H9 (cell line): ENCODE measurements at regions not wholly inside any gene's neighbourhood (a gene's known extent, or its start where the extent isn't known, plus 50 kb on each side); places are given as distances from the start of the nearest gene placed in this dataset.

Experiments used
- DNase-seq: peaks from one replicate; pipeline ENCODE4 v3.0.0-alpha.2; 2017
- H2AFZ ChIP-seq: one replicate; pipeline ENCODE4 v1.6.1; 2013; ENCODE audit warnings: mild to moderate bottlenecking, low read length, control low read depth, moderate library complexity
- H2AK5ac ChIP-seq: 2 replicates; pipeline ENCODE4 v1.6.1; 2013; ENCODE audit warnings: low read length, control low read depth, mixed read lengths; ENCODE audit not compliant: insufficient read length
- H2BK120ac ChIP-seq: one replicate; pipeline ENCODE4 v1.6.1; 2013; ENCODE audit warnings: low read depth, mild to moderate bottlenecking, low read length, control low read depth, inconsistent platforms; ENCODE audit not compliant: poor library complexity, severe bottlenecking
- H2BK12ac ChIP-seq: 2 replicates; pipeline ENCODE4 v1.6.1; 2013; ENCODE audit warnings: low read length, control low read depth, mixed read lengths, low read depth; ENCODE audit not compliant: insufficient read length
- H2BK15ac ChIP-seq: 2 replicates; pipeline ENCODE4 v1.6.1; 2013; ENCODE audit warnings: low read depth, low read length, control low read depth
- H2BK20ac ChIP-seq: one replicate; pipeline ENCODE4 v1.6.1; 2013; ENCODE audit warnings: low read depth, mild to moderate bottlenecking, low read length, control low read depth, inconsistent platforms; ENCODE audit not compliant: poor library complexity, severe bottlenecking
- H2BK5ac ChIP-seq: 2 replicates; pipeline ENCODE4 v1.6.1; 2013; ENCODE audit warnings: low read length, control low read depth, mixed read lengths; ENCODE audit not compliant: insufficient read length
- H3K14ac ChIP-seq: 2 replicates; pipeline ENCODE4 v1.6.1; 2013; ENCODE audit warnings: low read length, control low read depth; ENCODE audit not compliant: insufficient read depth
- H3K18ac ChIP-seq: 2 replicates; pipeline ENCODE4 v1.6.1; 2013; ENCODE audit warnings: low read depth, mild to moderate bottlenecking, mixed read lengths, low read length, control low read depth; ENCODE audit not compliant: insufficient read length
- H3K23ac ChIP-seq: 2 replicates; pipeline ENCODE4 v1.6.1; 2013; ENCODE audit warnings: low read length, control low read depth, mixed read lengths, low read depth; ENCODE audit not compliant: insufficient read length
- H3K23me2 ChIP-seq: 2 replicates; pipeline ENCODE4 v1.6.1; 2013; ENCODE audit warnings: low read depth, mild to moderate bottlenecking, mixed read lengths, low read length, control low read depth; ENCODE audit not compliant: insufficient read length, poor library complexity, severe bottlenecking
- H3K27ac ChIP-seq: 2 replicates; pipeline ENCODE4 v1.5.1; 2013; ENCODE audit warnings: low read length, control low read depth, mixed read lengths, low read depth; ENCODE audit not compliant: insufficient read length
- H3K27me3 ChIP-seq: 2 replicates; pipeline ENCODE4 v1.6.1; 2013; ENCODE audit warnings: low read length, control low read depth, inconsistent platforms; ENCODE audit not compliant: insufficient read depth
- H3K4ac ChIP-seq: 2 replicates; pipeline ENCODE4 v1.6.1; 2013; ENCODE audit warnings: low read depth, mild to moderate bottlenecking, control low read depth, inconsistent platforms, low read length, moderate library complexity
- H3K4me1 ChIP-seq: 2 replicates; pipeline ENCODE4 v1.6.1; 2013; ENCODE audit warnings: low read length, control low read depth, inconsistent platforms; ENCODE audit not compliant: insufficient read depth
- H3K4me2 ChIP-seq: 2 replicates; pipeline ENCODE4 v1.6.1; 2013; ENCODE audit warnings: low read length, control low read depth, mixed read lengths; ENCODE audit not compliant: insufficient read length, insufficient read depth
- H3K56ac ChIP-seq: 2 replicates; pipeline ENCODE4 v1.6.1; 2013; ENCODE audit warnings: low read depth, mild to moderate bottlenecking, mixed read lengths, low read length, control low read depth; ENCODE audit not compliant: insufficient read length
- H3K79me1 ChIP-seq: 2 replicates; pipeline ENCODE4 v1.6.1; 2013; ENCODE audit warnings: low read depth, mild to moderate bottlenecking, moderate library complexity, low read length, control low read depth, inconsistent platforms; ENCODE audit not compliant: insufficient read depth, poor library complexity, severe bottlenecking
- H3K79me2 ChIP-seq: 2 replicates; pipeline ENCODE4 v1.6.1; 2013; ENCODE audit warnings: low read length, control low read depth, inconsistent platforms; ENCODE audit not compliant: insufficient read depth
- H3K9ac ChIP-seq: 2 replicates; pipeline ENCODE4 v1.6.1; 2013; ENCODE audit warnings: low read length, control low read depth, mixed read lengths; ENCODE audit not compliant: insufficient read length; ENCODE audit errors: extremely low read depth
- H3K9me3 ChIP-seq: one replicate; pipeline ENCODE4 v1.6.1; 2013; ENCODE audit warnings: low read depth, low read length, inconsistent platforms; ENCODE audit not compliant: control insufficient read depth
- H3T11ph ChIP-seq: one replicate; pipeline ENCODE4 v1.6.1; 2013; ENCODE audit warnings: mild to moderate bottlenecking, low read length, control low read depth, inconsistent platforms
- H4K20me1 ChIP-seq: one replicate; pipeline ENCODE4 v1.6.1; 2013; ENCODE audit not compliant: control insufficient read depth, insufficient read length, insufficient read depth
- H4K5ac ChIP-seq: 2 replicates; pipeline ENCODE4 v1.6.1; 2013; ENCODE audit warnings: low read depth, mild to moderate bottlenecking, mixed read lengths, low read length, control low read depth; ENCODE audit not compliant: insufficient read length
- H4K8ac ChIP-seq: replicated peaks from 2 replicates; pipeline ENCODE4 v1.6.1; 2013; ENCODE audit warnings: low read length, control low read depth, mixed read lengths, low read depth; ENCODE audit not compliant: insufficient read length
- H4K91ac ChIP-seq: 2 replicates; pipeline ENCODE4 v1.6.1; 2013; ENCODE audit warnings: low read depth, mild to moderate bottlenecking, moderate library complexity, mixed read lengths, low read length, control low read depth; ENCODE audit not compliant: insufficient read length
- H3K27ac Mint-ChIP-seq, 3 experiments: 2 replicates in 2 of 3; 3 replicates in 1 of 3; pipeline ENCODE4 v1.8.0; 2020 to 2021; ENCODE audit warnings: mixed read lengths in 3 of 3, mild to moderate bottlenecking in 1 of 3, moderate library complexity in 1 of 3
- H3K27me3 Mint-ChIP-seq: 2 replicates; pipeline ENCODE4 v1.8.0; 2021; ENCODE audit warnings: low read depth, mild to moderate bottlenecking, moderate library complexity, mixed read lengths
- H3K36me3 Mint-ChIP-seq, 3 experiments: 2 replicates in 2 of 3; 3 replicates in 1 of 3; pipeline ENCODE4 v1.8.0; 2020 to 2021; ENCODE audit warnings: low read depth in 3 of 3, mixed read lengths in 3 of 3; ENCODE audit not compliant: insufficient read depth in 1 of 3
- H3K4me1 Mint-ChIP-seq, 2 experiments: 2 replicates each; pipeline ENCODE4 v1.8.0; 2020; ENCODE audit warnings: mixed read lengths in 2 of 2
- H3K4me3 Mint-ChIP-seq, 2 experiments: 2 replicates in 1 of 2; 3 replicates in 1 of 2; pipeline ENCODE4 v1.8.0; 2020 to 2021; ENCODE audit warnings: mild to moderate bottlenecking in 2 of 2, mixed read lengths in 2 of 2, moderate library complexity in 1 of 2
- H3K9me3 Mint-ChIP-seq, 2 experiments: 2 replicates in 1 of 2; 3 replicates in 1 of 2; pipeline ENCODE4 v1.8.0; 2020; ENCODE audit warnings: mild to moderate bottlenecking in 2 of 2, mixed read lengths in 2 of 2, moderate library complexity in 1 of 2
- WGBS: extraction: QIAGEN DNeasy Blood & Tissue Kit; methylation state at CpG from one replicate; pipeline ENCODE4 v1.1.7; 2013; ENCODE audit warnings: missing lambda C conversion rate, low lambda C conversion rate, mixed read lengths; ENCODE audit not compliant: insufficient read length; ENCODE audit errors: extremely low coverage; 5-methylcytosine and 5-hydroxymethylcytosine counted together
- TF ChIP-seq, protein P1 (sequence below): fragments of 200-600 bp; sonication (generic); conservative IDR thresholded peaks from 3 replicates; pipeline ENCODE4 v1.8.0; 2021; ENCODE audit warnings: antibody characterized with exemption, mild to moderate bottlenecking

DNA sequence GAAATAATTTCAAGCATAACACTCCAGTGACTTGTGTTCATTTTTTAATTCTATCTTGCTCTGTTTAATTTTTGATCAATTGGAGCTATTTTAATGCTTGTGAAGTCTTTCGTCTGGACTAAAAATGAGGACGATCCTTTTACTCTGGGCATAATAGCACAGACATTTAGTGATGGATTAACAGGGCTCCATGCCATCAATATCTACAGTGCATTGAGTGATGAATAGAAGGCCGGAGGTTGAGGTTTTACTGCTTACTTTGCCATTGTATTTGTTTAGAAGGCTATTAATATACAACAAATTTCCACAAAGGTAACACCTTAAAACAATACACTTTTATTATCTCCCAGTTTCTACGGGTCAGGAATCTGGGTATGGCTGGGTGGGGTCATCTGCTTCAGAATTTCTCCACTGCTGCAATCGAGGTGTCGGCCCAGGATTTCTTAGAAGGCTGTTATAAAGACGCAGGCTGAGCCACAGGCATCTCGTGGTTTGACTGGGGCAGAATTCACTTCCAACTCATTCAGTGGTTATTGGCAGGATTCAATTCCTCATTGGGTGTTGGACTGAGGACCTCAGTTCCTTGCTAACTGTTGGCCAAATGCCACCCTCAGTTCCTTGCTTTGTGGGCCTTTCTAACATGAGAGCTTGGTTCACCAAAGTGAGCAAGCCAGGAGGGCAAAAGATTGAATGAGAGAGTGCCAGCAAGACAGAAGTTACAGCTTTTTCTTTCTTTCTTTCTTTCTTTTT, 265.4 kb upstream of the VLDLR start:
- Histone ChIP-seq H3K27me3 (no peaks in the 10 kb centered on the region), H3K23me2 (no peaks in the 10 kb centered on the region), H3K27ac (no peak overlapping the region), H2BK15ac (no peak overlapping the region), H2BK20ac (no peak overlapping the region), H3K4me2 (no peak overlapping the region), H3K14ac (no peak overlapping the region), H3K9me3 (no peaks in the 10 kb centered on the region), H2AFZ (no peak overlapping the region), H3K4ac (no peak overlapping the region), H4K5ac (no peak overlapping the region), H3K23ac (no peak overlapping the region), H3K56ac (no peak overlapping the region), H3K79me1 (no peaks in the 10 kb centered on the region), H4K20me1 (no peaks in the 10 kb centered on the region), H4K91ac (no peak overlapping the region), H2AK5ac (no peak overlapping the region), H3K79me2 (no peaks in the 10 kb centered on the region), H3T11ph (no peak overlapping the region), H3K4me1 (peaks cover 7% of the 10 kb centered on the region; the same call in 1 of the 2 replicates), H3K9ac (no peak overlapping the region), H3K18ac (no peak overlapping the region), H2BK5ac (no peak overlapping the region), H2BK120ac (no peak overlapping the region), H2BK12ac (no peak overlapping the region), H4K8ac (no peak overlapping the region)
- no CpG with 5 or more reads among the region's 8 CpGs for WGBS
- Mint-ChIP-seq H3K36me3 (no peaks in the 10 kb centered on the region), H3K27me3 (no peaks in the 10 kb centered on the region; the same call in 1 of the 2 replicates), H3K4me1 (peaks cover 32 to 37% of the 10 kb centered on the region in 2 experiments), H3K9me3 (no peaks in the 10 kb centered on the region), H3K27ac (no peak overlapping the region), H3K4me3 (no peak overlapping the region)
- TF ChIP-seq, protein P1, sequence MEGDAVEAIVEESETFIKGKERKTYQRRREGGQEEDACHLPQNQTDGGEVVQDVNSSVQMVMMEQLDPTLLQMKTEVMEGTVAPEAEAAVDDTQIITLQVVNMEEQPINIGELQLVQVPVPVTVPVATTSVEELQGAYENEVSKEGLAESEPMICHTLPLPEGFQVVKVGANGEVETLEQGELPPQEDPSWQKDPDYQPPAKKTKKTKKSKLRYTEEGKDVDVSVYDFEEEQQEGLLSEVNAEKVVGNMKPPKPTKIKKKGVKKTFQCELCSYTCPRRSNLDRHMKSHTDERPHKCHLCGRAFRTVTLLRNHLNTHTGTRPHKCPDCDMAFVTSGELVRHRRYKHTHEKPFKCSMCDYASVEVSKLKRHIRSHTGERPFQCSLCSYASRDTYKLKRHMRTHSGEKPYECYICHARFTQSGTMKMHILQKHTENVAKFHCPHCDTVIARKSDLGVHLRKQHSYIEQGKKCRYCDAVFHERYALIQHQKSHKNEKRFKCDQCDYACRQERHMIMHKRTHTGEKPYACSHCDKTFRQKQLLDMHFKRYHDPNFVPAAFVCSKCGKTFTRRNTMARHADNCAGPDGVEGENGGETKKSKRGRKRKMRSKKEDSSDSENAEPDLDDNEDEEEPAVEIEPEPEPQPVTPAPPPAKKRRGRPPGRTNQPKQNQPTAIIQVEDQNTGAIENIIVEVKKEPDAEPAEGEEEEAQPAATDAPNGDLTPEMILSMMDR: no peak
- DNase-seq: no peak
